Upper lobe of left lung (tissue), 4 donors: ENCODE measurements at regions not wholly inside any gene's neighbourhood (a gene's known extent, or its start where the extent isn't known, plus 50 kb on each side); places are given as distances from the start of the nearest gene placed in this dataset.

ENCODE experiments used
- POLR2A ChIP-seq, 4 donors: fragments of 450-650 bp; IDR thresholded peaks; one replicate each; pipeline ENCODE4 v1.5.1; 2016 to 2017; ENCODE audit warnings: antibody characterized with exemption in 4 of 4, mild to moderate bottlenecking in 2 of 4
- TF ChIP-seq, protein P1 (sequence below), 6 experiments: fragments of 450-650 bp in 4 of 6; fragments of 200-600 bp in 2 of 6; sonication (generic) in 2 of 6; IDR thresholded peaks; one replicate each; pipeline ENCODE4 v1.5.1; 2016 to 2019; ENCODE audit warnings: antibody characterized with exemption in 6 of 6

DNA sequence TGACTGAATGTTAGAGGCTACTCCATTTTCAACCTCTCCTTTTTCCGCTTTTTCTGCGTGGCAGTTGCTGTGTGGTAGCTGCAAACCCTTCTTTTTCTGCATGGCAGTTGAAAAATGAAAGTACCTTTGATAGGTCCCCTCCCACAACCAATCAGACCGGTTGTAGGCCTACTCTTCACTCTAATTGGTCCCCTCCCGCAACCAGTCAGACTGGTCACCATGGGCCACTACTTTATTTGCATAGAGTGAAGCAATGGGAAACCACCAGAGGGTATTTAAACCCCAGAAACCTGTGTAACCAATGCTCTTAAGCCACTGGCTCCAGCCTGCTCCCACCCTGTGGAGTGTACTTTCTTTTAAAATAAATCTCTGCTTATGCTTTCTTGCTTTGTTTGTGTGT, 877.8 kb downstream of the FAM133A start:
- no peak for TF ChIP-seq POLR2A (IDR thresholded peaks at IDR 0.05)
- TF ChIP-seq, protein P1, sequence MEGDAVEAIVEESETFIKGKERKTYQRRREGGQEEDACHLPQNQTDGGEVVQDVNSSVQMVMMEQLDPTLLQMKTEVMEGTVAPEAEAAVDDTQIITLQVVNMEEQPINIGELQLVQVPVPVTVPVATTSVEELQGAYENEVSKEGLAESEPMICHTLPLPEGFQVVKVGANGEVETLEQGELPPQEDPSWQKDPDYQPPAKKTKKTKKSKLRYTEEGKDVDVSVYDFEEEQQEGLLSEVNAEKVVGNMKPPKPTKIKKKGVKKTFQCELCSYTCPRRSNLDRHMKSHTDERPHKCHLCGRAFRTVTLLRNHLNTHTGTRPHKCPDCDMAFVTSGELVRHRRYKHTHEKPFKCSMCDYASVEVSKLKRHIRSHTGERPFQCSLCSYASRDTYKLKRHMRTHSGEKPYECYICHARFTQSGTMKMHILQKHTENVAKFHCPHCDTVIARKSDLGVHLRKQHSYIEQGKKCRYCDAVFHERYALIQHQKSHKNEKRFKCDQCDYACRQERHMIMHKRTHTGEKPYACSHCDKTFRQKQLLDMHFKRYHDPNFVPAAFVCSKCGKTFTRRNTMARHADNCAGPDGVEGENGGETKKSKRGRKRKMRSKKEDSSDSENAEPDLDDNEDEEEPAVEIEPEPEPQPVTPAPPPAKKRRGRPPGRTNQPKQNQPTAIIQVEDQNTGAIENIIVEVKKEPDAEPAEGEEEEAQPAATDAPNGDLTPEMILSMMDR (IDR thresholded peaks at IDR 0.05), result no peak
